ENCODE measurements at regions not wholly inside any gene's neighbourhood (a gene's known extent, or its start where the extent isn't known, plus 50 kb on each side); places are given as distances from the start of the nearest gene placed in this dataset.

DNA sequence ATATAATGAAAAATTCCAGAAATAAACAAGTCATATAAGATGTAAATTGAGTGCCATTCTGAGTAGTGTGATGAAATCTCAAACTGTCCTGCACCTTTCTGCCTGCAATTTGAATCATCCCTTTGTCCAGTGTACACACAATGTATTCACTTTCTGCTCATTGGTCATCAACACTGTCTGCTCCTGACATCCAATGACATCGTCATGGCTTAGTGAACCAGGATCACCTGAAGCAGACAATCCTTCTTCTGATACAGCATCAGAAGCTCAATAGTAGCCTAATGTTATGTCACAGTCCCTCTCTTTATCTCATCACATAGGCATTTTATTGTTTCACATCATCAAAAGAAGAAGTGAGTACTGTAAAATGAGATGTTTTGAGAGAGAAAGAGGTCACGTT lies 366.3 kb downstream of the RFPL4B start:
- no peak for DNase-seq (ENCODE audit: low read depth in 2 of 2)

DNA sequence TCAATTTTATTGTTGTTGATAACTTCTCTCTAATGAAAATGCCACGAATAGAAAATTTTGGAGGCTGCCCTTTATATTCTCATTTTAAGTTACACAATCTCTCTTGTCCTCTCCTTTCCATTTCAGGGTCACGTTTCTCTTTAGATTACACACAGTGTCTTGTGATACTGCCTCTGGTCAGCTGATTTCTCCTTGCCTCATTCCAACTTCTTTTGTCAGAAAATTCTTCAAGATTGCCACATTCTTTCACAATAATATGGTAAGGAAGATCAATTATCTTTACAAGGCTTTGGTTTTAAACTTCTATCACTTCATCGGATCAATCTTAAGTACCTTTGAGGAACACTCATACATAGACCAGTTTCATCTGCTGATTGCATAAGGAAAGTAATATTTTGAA lies 370.3 kb downstream of the RFPL4B start:
- DNase-seq (ENCODE audit: low read depth in 2 of 2) = no peak

DNA sequence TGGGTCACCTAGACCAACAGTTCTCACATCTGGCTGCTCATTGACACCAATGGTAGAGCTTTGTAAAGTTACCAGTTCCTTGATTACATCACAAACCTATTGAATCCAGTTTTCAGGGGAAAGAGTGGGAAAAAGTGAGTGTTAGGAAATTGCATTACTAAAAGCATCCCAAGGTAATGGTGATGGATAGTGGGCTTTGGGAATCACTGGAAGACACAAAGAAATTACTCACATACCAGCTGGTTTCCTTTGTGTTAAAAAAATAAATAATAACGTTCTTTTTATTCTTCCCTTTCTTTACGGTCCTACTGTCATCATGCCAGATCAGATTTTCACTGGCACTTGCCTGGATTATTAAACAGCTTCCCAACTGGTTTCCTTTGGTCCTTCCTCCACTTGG lies 370.7 kb downstream of the RFPL4B start:
- DNase-seq (ENCODE audit: low read depth in 2 of 2) = peak in 1 of 2 donors; percentile 20

DNA sequence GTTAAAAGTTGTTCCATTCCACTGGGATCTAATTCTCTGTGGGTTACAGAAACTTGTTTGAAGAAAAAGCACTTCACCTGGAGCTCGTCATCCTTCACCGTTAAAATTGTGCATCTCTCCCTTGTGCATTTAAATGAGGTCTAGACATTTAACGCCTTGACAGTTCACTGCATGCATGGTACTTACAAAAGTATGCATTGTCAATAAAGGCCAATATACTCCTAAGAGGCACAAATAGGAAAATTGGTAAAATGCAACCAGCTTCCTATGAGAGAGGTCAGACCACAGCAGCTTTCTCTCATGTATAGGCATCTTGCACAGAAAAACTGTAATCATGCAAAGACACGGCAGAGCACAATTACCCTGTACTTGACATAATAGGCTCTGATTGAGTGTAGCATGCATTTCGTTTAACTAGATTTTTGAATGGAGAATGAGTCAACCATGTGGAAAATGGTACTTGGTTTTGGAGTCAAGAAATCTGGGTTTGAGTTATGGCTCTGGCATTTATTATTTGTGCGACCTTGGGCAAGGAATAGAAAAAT lies 378.5 kb downstream of the RFPL4B start:
- no peak for DNase-seq (ENCODE audit: low read depth in 2 of 2)

DNA sequence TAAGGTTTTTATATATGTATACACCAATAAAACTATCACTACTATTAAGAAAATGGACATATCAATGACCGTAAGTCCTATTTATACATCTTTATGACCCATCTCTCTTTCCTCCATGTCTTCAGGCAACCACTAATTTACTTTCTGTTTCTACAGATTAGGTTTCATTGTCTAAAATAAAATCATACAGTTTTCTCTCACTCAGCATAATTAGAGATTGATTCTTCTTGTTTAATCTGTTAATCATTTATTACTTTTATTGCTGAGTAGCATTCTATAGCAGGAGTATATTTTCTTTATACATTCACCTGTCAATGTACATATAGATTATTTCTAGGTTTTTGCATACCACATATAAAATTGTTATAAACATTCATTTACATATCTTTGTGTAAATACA lies 388.0 kb downstream of the RFPL4B start:
- DNase-seq (ENCODE audit: low read depth in 2 of 2) = no peak

DNA sequence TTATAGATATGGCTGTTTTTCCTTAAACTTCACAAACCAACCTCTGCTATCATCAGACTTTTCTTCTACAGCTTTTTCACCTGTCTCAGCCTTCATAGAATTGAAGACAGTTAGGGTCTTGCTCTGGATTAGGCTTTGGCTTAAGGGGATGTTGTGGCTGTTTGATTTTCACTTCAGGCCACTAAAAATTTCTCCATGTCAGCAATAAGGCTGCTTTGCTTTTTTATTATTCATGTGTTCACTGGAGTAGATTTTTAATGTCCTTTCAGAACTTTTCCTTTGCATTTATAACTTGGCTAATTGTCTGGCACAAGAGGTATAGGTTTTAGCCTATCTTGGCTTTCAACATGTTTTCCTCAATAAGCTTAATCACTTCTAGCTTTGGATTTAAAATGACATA lies 392.6 kb downstream of the RFPL4B start:
- DNase-seq (ENCODE audit: low read depth in 2 of 2) = no peak

DNA sequence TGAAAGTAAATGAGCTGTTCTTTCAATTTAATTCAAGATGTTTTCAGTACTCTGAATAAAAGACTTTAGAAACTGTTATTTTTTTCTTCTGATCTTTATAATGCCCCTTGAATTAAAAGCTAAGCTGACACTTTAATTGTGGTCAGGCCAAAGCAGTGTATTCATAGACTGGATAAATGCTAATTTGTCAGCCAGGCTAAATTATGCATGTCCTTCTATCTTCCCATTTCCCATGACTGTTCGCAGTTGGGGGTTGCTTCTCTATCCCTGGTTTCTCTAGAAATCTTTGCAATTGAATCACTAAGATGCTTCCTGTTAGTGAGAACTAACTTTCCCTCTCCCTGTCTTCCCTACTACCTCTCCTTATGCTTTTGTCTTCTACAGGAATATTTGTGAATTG lies 396.2 kb downstream of the RFPL4B start:
- no peak for DNase-seq (ENCODE audit: low read depth in 2 of 2)

DNA sequence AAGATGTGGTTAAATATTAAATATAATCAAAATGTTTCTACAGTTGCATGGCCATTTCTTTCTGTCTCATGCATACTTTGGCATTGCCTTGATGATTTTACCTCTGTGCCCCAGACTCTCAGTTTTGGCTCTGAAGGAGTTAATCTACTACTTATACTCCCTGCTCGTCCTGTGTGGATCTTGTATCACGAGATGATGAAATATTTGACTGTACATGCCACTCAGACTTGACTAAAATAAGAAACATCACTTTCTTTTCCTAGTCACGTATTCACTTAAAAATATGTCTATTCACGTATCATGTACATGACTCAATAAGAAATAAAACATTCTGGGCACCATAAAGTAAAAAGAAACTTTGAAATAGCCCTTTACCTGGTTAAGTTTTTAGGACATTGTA lies 397.7 kb downstream of the RFPL4B start:
- DNase-seq (ENCODE audit: low read depth in 2 of 2) = no peak

DNA sequence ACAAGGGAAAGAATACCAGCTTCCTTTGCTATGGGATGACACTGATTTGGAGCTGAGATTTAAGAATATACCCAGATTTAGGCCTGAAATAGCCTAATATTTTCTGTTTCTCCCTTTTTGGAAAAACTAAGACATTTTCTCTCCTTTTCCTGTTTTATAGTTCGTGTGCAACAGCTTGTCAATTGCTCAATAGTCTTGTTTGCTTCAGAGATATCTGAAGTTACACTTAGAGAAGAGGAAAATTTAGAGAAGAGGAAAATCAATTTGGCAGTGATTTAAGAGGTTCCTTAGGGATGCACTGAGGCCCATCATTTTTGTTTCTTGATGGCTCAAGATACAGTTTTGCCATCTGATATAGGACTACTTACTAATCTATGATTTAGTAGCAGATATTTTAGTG lies 398.6 kb downstream of the RFPL4B start:
- no peak for DNase-seq (ENCODE audit: low read depth in 2 of 2)

DNA sequence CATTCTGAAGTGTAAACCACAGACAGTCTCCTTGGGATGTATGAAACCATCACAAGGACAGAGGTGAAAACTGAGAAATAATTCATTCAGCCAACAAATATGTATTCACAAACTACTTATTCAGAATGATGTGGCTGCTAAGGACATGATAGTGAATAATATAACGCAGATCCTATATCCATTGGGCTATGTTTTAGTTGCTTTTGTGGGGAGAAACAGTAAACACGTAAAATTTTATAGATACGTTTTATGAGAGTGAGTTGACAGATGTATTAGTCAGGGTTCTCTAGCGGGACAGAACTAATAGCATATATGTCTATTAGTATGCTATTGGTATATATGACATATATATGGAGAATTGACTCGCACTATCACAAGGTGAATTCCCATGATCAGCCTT lies 402.5 kb downstream of the RFPL4B start:
- DNase-seq (ENCODE audit: low read depth in 2 of 2) = no peak

DNA sequence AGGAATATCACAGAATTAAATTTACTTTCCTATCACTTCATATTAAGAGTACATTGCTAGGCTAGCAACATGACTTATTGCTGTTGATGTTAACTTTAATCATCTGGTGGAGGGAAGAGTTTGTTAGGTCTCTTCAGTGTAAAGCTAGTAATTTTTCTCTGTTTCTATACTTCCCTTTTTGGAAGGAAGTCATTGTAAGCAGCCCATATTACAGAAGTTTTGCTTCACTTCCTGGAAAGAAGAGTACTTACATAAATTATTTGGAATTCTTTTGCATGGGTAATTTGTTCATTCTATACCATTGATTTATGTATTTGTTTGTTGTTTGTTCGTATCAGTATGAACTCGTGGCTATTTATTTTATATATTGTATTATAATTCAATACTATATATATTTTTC lies 405.2 kb downstream of the RFPL4B start:
- no peak for DNase-seq (ENCODE audit: low read depth in 2 of 2)

DNA sequence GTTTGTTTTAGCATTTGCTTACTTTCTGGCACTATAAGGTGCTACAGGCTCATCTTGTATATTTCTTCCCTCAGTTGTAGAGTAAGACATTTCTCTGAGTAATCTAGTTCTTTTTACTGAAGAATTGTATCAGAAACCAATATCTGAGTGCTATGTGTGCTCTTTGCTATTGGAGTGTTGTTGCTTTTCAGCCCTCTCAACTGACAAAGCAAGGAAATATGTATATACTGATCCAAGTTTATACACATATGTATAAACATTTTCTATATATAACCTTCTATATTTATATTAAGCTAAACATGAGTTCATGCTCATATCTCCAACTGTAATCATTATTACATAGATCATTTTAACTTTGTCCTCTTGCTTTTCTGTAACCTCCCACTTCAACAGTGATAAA lies 405.7 kb downstream of the RFPL4B start:
- DNase-seq (ENCODE audit: low read depth in 2 of 2) = no peak

DNA sequence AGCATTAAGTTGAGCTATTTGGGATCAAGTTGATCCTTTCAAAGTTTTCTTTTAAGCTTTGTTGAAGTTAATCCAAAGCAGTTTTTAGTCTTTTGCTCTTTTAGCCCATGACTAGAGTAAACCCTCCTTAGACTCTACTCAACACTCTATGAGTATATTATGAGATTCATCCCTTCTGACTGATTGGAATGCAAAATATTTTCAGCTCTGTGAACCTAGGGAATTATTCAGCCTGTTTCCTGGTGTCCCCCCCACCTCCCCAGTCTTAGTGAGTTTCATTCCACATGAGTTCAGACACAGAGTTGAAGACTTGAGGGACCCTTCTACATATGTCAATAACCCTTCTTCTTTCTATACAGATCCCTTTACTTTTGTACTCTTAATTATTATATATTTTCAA lies 413.7 kb downstream of the RFPL4B start:
- no peak for DNase-seq (ENCODE audit: low read depth in 2 of 2)

DNA sequence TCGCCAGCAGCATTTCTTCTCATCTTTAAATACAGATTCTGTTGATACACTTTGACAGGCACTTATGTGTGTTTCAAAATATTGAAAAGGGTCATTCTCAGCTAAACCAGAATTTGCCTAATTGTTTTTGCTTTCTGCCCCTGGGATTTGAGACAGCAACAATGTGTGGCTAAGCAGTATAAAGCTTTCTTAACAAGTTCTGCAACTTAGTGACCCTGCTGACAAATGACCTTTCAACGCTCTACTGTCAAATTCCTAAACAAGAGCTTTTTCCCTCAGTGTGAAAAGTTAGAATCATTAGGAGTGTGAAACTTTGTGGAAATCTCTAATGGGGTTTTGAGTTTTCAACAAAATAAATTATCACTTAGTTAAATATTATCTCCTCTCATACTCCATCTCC lies 414.6 kb downstream of the RFPL4B start:
- DNase-seq (ENCODE audit: low read depth in 2 of 2) = no peak

DNA sequence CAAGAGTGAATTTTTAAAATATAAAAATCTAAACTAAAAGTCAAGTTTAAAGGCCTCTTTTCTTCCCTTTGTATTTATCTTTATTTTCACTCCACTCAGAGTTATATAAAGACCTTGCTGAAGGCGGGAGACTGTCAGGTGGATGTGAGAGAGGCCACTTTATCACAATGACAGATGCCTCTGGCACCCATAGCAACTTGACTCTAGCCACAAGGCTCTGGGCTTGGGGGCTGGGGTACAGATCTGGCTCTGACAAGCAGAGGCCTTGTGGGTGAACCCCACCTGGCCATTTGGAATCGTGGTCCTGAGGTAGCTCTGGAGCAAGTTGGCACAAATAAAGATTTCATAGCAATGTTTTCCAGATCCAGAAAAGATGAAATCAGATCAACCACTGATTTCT lies 417.2 kb downstream of the RFPL4B start:
- DNase-seq (ENCODE audit: low read depth in 2 of 2) = no peak

DNA sequence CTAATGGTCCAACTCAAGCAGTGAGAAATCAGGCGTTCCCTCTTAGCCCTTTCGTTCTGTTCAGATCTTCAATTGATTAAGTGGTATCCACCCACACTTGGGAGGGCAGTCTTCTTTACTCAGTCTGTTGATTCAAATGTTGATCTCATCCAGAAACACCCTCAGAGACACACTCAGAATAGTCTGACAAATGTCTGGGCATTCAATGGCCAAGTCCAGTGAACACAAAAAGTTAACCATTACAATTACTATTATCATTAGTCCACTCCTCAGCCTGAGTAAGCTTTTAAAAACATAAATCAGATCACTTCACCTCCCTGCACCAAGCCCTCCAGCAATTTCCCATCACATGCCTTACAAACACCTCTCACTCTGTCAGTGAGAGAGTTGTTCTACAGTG lies 423.2 kb downstream of the RFPL4B start:
- DNase-seq (ENCODE audit: low read depth in 2 of 2) = no peak

DNA sequence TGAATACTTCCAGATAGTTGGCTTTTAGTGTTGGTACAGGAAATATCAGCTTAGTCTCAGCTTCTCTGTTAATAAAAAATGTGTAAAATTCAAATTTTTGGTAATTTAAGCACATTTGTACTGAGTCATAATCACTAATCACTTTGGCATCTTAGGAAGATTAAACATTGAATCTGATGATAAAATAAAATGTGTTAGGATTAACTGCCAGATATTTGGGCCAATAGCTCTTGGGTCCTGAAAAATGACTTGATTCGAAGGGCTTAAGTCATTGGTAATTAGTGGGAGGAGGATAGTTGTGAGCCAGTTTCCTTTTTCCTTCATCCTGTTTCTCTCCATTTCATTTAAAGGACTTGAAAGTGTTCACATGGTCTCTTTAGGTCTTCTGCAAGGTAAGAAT lies 426.1 kb downstream of the RFPL4B start:
- no peak for DNase-seq (ENCODE audit: low read depth in 2 of 2)

DNA sequence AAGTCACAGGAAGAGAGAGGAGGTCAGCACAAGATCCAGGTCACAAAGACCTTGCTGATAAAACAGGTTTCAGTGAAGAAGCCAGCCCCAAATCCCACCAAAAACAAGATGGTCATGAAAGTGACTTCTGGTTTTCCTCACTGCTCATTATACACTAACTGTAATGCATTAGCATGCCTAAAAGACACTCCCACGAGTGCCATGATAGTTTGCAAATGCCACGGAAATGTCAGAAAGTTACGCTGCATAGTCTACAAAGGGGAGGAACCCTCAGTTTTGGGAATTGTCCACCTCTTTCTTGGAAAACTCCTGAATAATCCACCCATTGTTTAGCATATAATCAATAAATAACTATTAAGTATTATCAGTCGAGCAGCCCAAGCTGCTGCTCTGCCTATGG lies 427.2 kb downstream of the RFPL4B start:
- no peak for DNase-seq (ENCODE audit: low read depth in 2 of 2)

DNA sequence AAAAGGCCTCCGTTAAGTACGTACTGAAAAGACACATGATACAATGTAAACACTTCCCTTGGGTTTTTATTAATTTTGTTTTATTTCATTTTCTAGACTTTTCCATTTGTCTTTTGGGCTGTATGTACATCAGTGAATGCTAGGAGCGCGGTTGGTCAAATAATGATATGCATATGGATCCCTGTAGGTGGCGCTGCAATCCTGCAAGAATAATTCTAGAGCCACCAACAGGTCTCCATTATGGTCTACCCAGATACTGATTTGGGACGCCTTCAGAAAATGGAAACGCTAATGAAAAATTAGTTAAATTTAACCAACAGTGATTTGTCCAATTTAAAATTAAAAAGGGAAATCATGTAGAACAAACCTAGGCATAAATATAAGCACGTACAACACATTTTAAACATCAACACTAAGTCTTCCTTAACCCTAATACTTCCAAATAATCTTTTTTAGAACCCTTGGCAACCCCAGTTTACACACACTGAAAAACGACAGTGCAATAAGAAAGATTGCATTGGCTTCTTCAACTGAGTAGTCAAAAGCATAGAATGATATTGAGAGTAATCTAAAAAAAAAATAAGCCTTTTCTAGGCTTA lies 433.5 kb downstream of the RFPL4B start:
- peak; percentile 91 to 93 for DNase-seq (ENCODE audit: low read depth in 2 of 2)

DNA sequence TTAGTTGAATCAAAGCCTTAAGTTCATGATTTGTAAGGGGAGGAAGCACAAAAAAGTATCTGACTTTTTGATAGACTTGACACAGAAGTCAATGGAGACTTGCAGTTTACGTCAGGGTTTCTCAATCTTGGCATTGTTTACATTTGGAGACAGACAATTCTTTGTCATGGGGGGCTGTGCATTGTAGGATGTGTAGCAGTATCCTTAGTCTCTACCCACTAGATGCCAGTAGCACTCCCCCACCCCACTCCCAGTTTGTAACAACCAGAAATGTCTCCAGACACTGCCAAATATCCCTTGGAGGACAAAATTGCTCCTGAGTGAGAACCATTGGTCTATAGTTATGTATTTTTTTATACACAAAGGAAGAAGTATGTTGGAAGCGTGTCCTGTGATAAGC lies 434.1 kb downstream of the RFPL4B start:
- peak; percentile 42 to 78 for DNase-seq (ENCODE audit: low read depth in 2 of 2)

DNA sequence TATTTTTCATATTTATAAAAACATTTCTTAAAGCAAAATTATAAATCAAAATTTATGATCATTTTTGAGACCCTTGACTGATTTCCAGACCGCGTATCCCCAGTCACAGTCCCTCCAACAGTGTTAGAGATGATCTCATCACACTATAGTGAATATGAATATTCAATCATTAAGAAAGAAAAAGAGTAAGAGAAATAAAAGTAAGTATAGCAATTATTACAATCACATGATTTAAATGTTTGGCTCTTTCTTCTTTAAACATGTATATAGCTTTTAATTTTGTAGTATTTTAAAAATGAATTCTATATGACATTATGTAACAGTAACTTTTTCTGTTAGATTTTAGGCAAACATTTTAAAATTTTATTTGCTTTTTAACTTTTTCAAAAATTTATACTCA lies 438.3 kb downstream of the RFPL4B start:
- DNase-seq (ENCODE audit: low read depth in 2 of 2) = no peak

DNA sequence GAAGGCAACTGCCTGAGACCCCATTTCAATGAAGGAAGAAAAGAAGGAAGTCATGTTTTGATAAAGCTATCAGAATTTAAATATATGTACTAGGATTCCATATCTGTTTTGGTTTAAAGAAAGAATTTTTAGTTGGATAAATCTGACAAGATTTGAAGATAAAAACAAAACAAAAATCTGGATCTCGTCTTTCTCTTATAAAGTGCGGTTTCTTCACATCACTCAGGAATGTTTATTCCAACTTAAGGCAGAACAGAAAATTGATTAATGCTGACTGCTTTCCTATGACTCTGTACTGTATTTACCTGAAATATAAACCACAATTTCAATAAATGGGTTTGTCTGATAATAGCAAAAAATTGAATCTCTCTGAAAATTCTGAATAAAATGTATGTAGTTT lies 439.7 kb downstream of the RFPL4B start:
- no peak for DNase-seq (ENCODE audit: low read depth in 2 of 2)

DNA sequence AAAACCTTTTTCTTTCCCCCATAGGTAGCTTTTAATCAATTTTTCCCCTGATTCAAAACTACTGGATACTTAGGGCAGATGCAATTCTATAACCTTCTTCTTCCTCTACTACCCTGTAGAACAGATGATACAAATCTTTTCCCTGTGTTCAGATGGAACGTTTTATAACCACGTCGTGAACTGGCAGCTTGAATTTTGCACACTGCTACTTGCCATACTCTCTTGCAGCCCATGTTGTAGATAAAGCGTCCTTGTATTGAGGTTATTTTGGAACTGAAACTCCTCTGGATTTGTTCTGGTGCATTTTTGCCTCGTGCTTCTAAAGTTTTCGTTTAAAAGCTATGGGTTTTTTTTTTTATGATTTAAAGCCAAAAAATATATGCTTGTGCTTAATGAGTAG lies 440.2 kb downstream of the RFPL4B start:
- DNase-seq (ENCODE audit: low read depth in 2 of 2) = no peak

DNA sequence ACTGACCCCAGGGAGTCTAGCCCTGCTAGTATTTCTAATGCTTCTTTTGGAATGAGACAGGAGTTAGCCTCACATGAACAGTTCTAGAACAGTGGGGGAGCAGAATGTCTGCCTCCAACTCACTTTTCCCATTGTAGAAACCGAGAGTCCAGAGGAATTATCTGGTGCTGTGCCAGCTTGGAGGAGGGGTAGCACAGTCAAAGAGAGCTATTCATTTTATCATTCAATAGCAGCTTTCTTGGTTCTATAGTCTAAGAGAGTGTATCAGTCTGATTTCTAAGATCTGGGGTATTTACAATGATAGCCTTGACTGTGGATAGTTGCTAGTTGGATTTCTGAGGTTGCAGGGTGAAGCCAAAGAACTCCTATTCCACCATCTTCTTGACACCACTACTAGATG lies 448.2 kb downstream of the RFPL4B start:
- DNase-seq (ENCODE audit: low read depth in 2 of 2) = no peak

Measured in lung microvascular endothelial cell (primary cell).